ENCODE measurements at regions not wholly inside any gene's neighbourhood (a gene's known extent, or its start where the extent isn't known, plus 50 kb on each side); places are given as distances from the start of the nearest gene placed in this dataset.
A peak's percentile ranks its signal among the peaks of the same experiment; 100 is the strongest.

- Histone ChIP-seq H3K27me3 (ENCODE audit: low read depth, low read length) (no peaks in the 10 kb centered on the region), H3K9me3 (ENCODE audit: insufficient read depth, low read length) (no peaks in the 10 kb centered on the region), H3K36me3 (replicated peaks; ENCODE audit: low read depth, low read length) (no peaks in the 10 kb centered on the region), H4K20me1 (ENCODE audit: insufficient read depth, low read length) (no peaks in the 10 kb centered on the region), H3K79me2 (ENCODE audit: low read length) (no peaks in the 10 kb centered on the region), H3K4me1 (ENCODE audit: low read length) (peaks cover 14% of the 10 kb centered on the region), H3K27ac (ENCODE audit: low read length) (no peak overlapping the region), H3K9ac (ENCODE audit: low read length) (no peak overlapping the region), H3K4me2 (ENCODE audit: low read length) (no peak overlapping the region), H2AFZ (ENCODE audit: low read depth, low read length) (no peak overlapping the region), H3K4me3 (ENCODE audit: low read length) (no peak overlapping the region)
- no peak for TF ChIP-seq EZH2phosphoT487 (IDR thresholded peaks at IDR 0.05; ENCODE audit: low read depth)
- no peak for TF ChIP-seq CTCF (IDR thresholded peaks at IDR 0.05; ENCODE audit: low read depth, low read length)
Measured at GRCh38 chr2:34995196-34995595, 1360.4 kb upstream of the CRIM1 start.

- Histone ChIP-seq H3K4me1 (ENCODE audit: low read length) (peaks cover 15% of the 10 kb centered on the region; the same call in 1 of the 2 replicates), H3K4me2 (ENCODE audit: low read length) (no peak overlapping the region), H3K9me3 (ENCODE audit: insufficient read depth, low read length) (no peaks in the 10 kb centered on the region), H3K27me3 (ENCODE audit: low read depth, low read length) (no peaks in the 10 kb centered on the region), H3K4me3 (ENCODE audit: low read length) (no peak overlapping the region), H4K20me1 (ENCODE audit: insufficient read depth, low read length) (no peaks in the 10 kb centered on the region), H3K27ac (ENCODE audit: low read length) (no peak overlapping the region), H3K79me2 (ENCODE audit: low read length) (no peaks in the 10 kb centered on the region), H3K9ac (ENCODE audit: low read length) (no peak overlapping the region), H2AFZ (ENCODE audit: low read depth, low read length) (no peak overlapping the region), H3K36me3 (replicated peaks; ENCODE audit: low read depth, low read length) (no peaks in the 10 kb centered on the region)
- TF ChIP-seq CTCF (IDR thresholded peaks at IDR 0.05; ENCODE audit: low read depth, low read length) (no peak), EZH2phosphoT487 (IDR thresholded peaks at IDR 0.05; ENCODE audit: low read depth) (no peak)
Measured at GRCh38 chr2:34991508-34992274, 1363.9 kb upstream of the CRIM1 start.

DNA sequence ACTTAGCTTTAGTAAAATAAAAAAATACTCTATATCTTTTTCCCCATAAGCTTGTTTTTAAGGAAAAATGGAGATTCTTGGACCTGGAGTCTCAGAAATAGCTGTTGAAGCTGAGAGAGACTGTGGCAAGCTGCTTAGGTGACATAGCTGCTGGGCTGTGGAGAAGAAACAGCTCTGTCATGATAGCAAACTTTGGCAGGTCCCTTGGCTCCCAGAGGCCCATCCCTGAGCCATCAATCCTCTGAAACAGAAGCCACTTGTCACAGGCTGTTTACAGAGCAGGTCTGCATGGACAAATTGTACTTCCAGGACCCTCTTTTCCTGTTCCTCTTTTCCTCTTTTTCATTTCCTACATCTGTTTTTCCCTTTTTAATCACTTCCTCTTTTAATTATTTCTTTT lies 1370.1 kb upstream of the CRIM1 start:
- TF ChIP-seq CTCF (IDR thresholded peaks at IDR 0.05; ENCODE audit: low read depth, low read length) (no peak), EZH2phosphoT487 (IDR thresholded peaks at IDR 0.05; ENCODE audit: low read depth) (no peak)
- H2AFZ ChIP-seq (ENCODE audit: low read depth, low read length): no peak overlapping the region

GRCh38 chr2:34980689-34981088 lies 1374.9 kb upstream of the CRIM1 start:
- Histone ChIP-seq H3K27me3 (ENCODE audit: low read depth, low read length) (no peaks in the 10 kb centered on the region), H2AFZ (ENCODE audit: low read depth, low read length) (no peak overlapping the region), H3K9ac (ENCODE audit: low read length) (no peak overlapping the region), H3K4me2 (ENCODE audit: low read length) (no peak overlapping the region), H3K4me3 (ENCODE audit: low read length) (no peak overlapping the region), H3K79me2 (ENCODE audit: low read length) (no peaks in the 10 kb centered on the region), H4K20me1 (ENCODE audit: insufficient read depth, low read length) (no peaks in the 10 kb centered on the region), H3K4me1 (ENCODE audit: low read length) (peaks cover 9% of the 10 kb centered on the region), H3K9me3 (ENCODE audit: insufficient read depth, low read length) (no peaks in the 10 kb centered on the region), H3K36me3 (replicated peaks; ENCODE audit: low read depth, low read length) (no peaks in the 10 kb centered on the region), H3K27ac (ENCODE audit: low read length) (no peak overlapping the region)
- TF ChIP-seq CTCF (IDR thresholded peaks at IDR 0.05; ENCODE audit: low read depth, low read length) (no peak), EZH2phosphoT487 (IDR thresholded peaks at IDR 0.05; ENCODE audit: low read depth) (no peak)

More for the DNA sequence above, 1370.1 kb upstream of the CRIM1 start:
- H3K79me2 ChIP-seq (ENCODE audit: low read length): no peaks in the 10 kb centered on the region
- H3K36me3 ChIP-seq (replicated peaks; ENCODE audit: low read depth, low read length): no peaks in the 10 kb centered on the region
- H3K4me1 ChIP-seq (ENCODE audit: low read length): peaks cover 21% of the 10 kb centered on the region
- no peaks in the 10 kb centered on the region for H3K27me3 ChIP-seq (ENCODE audit: low read depth, low read length)
- no peak overlapping the region for H3K27ac ChIP-seq (ENCODE audit: low read length)
- H4K20me1 ChIP-seq (ENCODE audit: insufficient read depth, low read length): no peaks in the 10 kb centered on the region
- H3K4me3 ChIP-seq (ENCODE audit: low read length): no peak overlapping the region
- peak overlapping the region; percentile 9; the same call in 1 of the 2 replicates for H3K4me2 ChIP-seq (ENCODE audit: low read length)
- no peak overlapping the region for H3K9ac ChIP-seq (ENCODE audit: low read length)
- no peaks in the 10 kb centered on the region for H3K9me3 ChIP-seq (ENCODE audit: insufficient read depth, low read length)

Data from OCI-LY3 (cell line).